Inferior parietal cortex (tissue), 1 donor: ENCODE measurements at regions not wholly inside any gene's neighbourhood (a gene's known extent, or its start where the extent isn't known, plus 50 kb on each side); places are given as distances from the start of the nearest gene placed in this dataset.
"Not testable (repeated sequence)": the region's sequence is repeated elsewhere in the genome, so short reads cannot be mapped to it uniquely, and the experiment has no call there.

Source experiments
- DNase-seq: peaks from one replicate; pipeline ENCODE4 v3.0.0-alpha.2; 2016; ENCODE audit errors: extremely low spot score

DNA sequence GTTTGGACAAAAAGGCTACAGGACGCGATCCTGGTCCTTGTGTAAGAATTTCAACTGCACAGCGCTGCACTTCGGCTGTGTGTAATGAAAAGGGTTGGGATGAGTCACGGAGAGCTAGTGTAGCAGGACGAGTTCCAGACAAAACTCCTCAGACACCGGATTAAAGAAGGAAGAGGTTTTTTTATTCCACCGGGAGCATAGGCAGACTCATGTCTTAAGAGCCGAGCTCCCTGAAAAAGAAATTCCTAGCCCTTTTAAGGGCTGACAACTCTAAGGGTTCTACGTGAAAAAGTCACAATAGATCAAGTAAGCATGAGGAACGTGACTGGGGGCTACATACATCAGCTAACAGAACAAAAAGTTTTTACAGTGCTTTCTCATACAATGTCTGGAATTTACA, 54.8 kb upstream of the FAM90A1 start:
- not testable (repeated sequence) for DNase-seq

GRCh38 chr12:8285681-8286080, 58.3 kb upstream of the FAM90A1 start:
- not testable (repeated sequence) for DNase-seq

GRCh38 chr12:8291764-8292163, 64.3 kb upstream of the FAM90A1 start:
- not testable (repeated sequence) for DNase-seq

DNA sequence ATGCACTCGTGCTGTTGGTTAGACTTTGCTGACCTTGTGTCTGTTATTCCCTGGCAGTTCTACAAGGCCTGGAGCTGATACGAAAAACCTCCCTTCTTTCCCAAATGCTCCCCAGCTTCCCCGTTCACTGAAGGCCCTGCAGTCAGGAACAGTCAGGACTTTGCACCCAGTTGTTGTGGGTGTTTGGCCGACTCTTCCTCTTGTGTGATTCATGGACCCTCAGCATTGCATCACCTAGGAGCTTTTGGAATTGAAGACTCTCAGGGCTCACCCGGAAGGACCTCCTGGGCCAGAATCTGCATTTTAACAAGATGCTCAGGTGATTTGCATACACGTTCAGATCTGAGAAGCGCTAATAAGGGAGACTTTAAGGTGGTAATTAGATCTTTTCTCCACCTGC, 67.2 kb upstream of the FAM90A1 start:
- DNase-seq, result not testable (repeated sequence)

- not testable (repeated sequence) for DNase-seq
These were observed 81.2 kb upstream of the FAM90A1 start for GRCh38 chr12:8308611-8309010.

DNA sequence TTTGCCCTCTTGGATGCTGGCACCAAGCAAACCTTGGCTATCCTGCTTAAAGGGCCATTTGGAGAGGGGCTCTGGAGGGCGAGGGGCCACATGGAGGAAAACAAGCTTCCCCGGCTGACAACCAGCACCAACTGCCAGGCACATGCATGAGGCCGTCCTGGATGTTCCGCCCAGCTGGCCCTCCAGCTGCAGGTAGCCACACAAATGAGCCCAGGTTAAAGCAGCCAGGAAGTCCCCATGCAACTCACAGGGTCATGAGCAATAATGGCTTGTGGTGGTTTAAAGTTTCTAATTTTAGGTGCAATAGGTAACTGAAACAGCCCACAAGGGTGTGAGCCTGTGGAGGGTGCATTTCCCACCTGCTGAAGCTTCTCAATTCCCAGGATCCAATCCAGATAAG, 88.6 kb upstream of the FAM90A1 start:
- DNase-seq, result not testable (repeated sequence)

GRCh38 chr12:8317675-8318074, 90.3 kb upstream of the FAM90A1 start:
- DNase-seq, result not testable (repeated sequence)

DNA sequence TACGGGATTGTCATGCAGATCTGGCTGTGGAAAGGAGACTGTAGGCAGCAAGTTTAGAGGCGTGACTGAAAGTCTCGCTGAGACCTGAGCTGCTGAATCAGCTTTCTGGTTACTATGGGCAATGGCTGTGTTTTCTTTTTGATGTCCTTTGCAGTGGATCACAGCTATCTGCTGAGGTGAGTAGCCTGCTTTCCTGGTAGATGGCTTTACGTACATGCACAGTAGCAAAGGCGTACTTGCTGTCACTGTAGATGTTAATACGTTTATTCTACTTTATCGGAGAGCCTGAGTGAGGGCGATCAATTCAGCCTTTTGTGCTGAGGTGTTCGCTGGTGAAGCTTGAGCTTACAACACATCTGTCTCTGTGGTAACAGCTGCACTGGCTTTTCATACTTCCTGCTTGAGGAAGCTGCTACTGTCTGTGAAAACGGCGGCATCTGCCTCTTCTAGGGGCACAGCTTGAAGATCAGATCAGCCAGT, 92.9 kb upstream of the FAM90A1 start:
- DNase-seq, result not testable (repeated sequence)

DNA sequence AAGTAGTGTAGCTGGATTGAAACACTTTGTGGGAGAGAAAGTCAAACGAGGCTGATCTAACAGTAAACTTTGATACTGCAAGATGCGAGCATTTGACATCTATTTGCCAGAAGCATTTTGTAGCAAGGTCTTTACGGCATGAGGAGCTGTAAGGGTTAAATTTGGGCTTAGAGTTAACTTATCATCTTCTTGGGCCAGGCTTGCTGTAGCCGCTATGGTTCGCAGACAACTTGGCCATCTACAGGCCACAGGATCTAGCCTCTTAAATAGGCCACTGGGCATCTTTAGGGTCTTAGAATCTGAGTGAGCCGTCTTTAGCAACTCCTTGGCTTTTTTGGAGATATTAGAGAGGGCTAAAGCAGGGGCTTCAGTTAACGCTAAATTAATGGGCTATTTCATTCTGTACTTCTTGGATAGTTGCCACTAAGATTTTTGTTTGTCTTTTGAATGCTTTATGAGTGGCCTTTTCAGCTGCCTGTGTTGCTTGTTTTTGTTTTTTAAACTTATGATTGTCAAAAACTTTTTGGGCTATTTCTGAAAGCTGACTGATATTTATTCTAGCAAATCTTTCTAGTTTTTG, 93.5 kb upstream of the FAM90A1 start:
- not testable (repeated sequence) for DNase-seq

- DNase-seq, result not testable (repeated sequence)
These were observed 97.9 kb upstream of the FAM90A1 start for GRCh38 chr12:8325145-8325839.

DNA sequence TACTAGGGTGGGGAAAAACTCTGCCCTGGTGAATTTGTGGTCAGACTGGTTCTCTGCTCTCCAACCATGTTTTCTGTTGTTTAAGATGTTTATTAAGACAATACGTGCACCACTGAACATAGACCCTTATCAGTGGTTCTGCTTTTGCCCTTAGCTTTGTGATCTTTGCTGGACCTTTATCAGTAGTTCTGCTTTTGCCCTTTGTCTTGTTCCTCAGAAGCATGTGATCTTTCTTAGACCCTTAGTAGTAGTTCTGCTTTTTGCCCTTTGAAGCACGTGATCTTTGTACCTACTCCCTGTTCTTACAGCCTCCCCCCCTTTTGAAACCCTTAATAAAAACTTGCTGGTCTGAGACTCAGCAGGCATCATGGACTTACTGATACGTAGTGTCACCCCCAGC, 101.4 kb upstream of the FAM90A1 start:
- not testable (repeated sequence) for DNase-seq

- DNase-seq, result not testable (repeated sequence)
These were observed 105.0 kb upstream of the FAM90A1 start for GRCh38 chr12:8332373-8332772.

DNA sequence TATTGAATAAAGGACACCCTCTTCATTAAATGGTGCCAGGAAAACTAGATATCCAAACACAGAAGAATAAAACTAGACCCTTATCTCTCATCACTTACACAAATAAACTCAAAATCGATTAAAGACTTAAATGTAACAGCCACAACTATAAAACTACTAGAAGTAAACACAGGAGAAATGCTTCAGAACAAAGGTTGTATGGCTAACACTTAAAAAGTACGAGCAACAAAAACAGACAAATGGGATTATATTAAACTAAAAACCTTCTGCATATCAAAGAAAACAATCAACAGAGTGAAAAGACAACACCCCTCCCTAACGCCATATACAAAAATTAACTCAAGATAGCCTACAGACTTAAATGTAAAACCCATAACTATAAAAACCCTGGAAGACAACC, 104.7 kb upstream of the CLEC6A start:
- not testable (repeated sequence) for DNase-seq

GRCh38 chr12:8354741-8355140, 101.0 kb upstream of the CLEC6A start:
- DNase-seq, result not testable (repeated sequence)

DNA sequence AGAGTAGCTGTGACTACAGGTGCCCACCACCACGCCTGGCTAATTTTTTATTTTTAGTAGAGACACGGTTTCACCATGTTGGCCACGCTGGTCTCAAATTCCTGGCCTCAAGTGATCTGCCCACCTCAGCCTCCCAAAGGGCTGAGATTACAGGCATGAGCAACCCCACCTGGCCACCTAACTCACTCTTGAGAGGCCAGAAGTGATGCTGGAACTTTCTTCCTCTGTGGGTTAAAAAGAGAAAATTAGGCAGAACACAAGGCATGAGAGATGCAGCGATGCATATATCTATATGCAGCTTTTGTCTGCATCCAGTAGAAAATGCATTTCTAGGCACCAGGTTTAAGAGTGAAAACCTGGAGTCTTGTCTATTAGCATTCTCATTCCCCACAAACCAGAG, 100.2 kb upstream of the CLEC6A start:
- DNase-seq, result not testable (repeated sequence)

- not testable (repeated sequence) for DNase-seq
These were observed 82.0 kb upstream of the CLEC6A start for GRCh38 chr12:8373744-8374143.

DNA sequence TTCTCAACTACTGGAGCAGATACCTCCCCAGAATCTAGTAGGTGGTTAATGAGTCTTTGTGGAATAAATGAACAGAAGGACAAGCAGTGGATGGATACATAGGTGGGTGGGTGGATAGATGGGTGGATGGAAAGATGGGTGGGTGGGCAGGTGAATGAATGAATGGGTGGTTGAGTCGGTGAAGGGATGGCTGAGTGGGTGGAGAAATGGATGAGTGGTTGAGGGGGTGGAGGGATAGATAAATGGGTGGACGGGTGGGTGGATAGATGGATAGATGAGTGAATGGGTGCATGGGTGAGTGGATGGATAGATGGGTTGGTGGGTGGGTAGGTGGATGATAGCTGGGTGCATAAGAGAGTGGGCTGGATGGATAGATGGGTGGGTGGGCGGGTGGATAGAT, 80.6 kb upstream of the CLEC6A start:
- DNase-seq, result not testable (repeated sequence)

DNA sequence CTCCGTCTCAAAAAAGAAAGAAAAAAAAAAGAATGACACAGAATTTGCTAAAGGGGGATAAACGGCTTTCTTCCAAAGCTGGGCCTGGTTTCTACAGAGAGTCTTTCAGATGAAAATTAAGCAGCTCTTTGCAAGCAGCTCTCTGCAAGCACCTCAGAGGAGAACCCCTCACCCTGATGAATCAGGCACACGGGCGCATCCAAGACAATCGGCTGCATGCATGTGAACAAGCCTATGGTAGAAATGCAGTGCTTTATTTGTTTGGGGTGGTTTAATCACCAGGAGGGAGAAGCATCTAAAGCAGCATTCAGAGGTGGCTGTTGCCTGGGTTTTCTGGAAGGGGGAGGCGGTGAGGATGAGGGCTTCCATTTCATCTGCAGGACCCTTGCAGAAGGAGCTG, 78.0 kb upstream of the CLEC6A start:
- DNase-seq, result not testable (repeated sequence)

GRCh38 chr12:8382556-8382955, 73.2 kb upstream of the CLEC6A start:
- not testable (repeated sequence) for DNase-seq

DNA sequence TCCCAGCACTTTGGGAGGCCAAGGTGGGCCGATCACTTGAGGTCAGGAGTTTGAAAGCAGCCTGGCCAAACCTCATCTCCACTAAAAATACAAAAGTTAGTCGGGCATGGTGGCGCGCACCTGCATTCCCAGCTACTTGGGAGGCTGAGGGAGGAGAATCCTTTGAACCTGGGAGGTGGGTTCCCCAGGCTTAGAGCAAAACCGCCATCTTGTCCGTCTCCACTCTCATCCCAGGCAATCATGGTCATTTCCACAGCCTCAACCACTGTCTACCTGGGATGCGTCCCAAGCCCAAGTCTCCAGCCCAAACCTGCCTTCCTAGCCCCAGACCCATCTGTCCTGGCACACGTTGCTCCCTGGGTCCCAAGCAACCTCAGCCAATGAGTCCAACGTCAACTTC, 71.1 kb upstream of the CLEC6A start:
- DNase-seq, result not testable (repeated sequence)

- not testable (repeated sequence) for DNase-seq
These were observed 70.3 kb upstream of the CLEC6A start for GRCh38 chr12:8385431-8385830.

DNA sequence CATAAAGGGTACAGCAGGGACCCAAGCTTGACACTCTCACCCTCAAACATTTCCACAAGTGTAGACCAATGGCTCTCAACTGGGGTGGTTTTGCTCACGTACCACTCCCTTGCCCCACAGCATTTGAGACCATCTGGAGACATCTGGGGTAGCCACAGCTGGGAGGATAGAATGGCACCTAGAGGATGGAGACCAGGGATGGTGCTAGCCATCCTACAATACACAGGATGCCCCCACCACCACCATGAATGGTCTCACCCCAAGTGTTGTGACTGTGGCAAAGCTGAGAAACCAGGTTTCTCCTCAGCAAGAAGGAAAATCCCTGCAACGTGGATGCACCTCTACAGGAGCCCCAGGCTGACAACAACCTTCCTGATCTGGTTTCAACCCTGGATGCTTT, 69.1 kb upstream of the CLEC6A start:
- DNase-seq, result not testable (repeated sequence)

DNA sequence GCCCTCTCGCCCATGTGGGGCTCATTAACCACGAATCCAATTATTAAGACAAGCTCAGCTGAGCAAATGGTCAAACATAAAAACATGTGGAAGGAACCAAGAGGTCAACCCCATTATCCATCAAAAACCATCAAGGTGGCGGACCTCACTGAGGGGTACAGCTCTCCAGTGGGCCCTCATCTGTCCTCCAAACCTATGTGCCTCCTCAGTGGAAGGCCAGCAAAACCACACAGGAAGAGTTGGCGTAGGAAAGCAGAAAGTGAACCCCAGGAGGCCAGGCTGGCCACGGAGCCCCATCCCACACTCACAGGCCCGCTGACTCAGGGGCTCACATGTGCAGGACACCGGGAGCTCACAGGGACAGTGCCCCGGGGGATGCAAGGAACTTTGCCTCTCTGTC, 66.5 kb upstream of the CLEC6A start:
- DNase-seq, result not testable (repeated sequence)
